ENCODE measurements at regions not wholly inside any gene's neighbourhood (a gene's known extent, or its start where the extent isn't known, plus 50 kb on each side); places are given as distances from the start of the nearest gene placed in this dataset.

DNA sequence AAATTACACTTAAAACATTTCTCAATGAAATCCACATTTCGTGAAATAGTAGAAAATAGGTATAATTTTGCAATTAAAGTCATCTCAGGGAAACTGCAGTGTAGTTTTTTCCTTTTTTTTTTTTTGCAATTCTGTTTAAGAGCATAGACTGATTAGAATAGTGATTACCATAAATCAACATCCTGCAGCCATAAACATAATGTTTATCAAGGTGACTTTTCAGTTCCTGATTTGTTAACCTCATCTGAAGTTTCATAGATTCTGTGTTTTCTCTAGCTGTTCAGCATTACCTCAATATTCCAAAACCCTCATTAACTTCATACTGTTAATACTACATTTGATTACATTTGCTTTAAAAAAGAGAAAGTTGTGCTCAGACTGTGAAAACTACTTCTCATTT lies 286.3 kb upstream of the DACH1 start:
- no peaks in the 10 kb centered on the region for H3K9me3 ChIP-seq
- H3K36me3 ChIP-seq: no peaks in the 10 kb centered on the region
- WGBS, 3 donors: 93 to 95% (median 95%) methylated on average over 1 of the region's 1 CpG
- no peaks in the 10 kb centered on the region for H3K4me1 ChIP-seq (ENCODE audit: insufficient read depth)
- H3K27ac ChIP-seq: no peak overlapping the region
- H3K4me3 ChIP-seq: no peak overlapping the region
- no peak for DNase-seq
- no peaks in the 10 kb centered on the region for H3K27me3 ChIP-seq
- TF ChIP-seq POLR2A (IDR thresholded peaks at IDR 0.05) (no peak), EP300 (IDR thresholded peaks at IDR 0.05) (no peak)
- TF ChIP-seq, protein P1, sequence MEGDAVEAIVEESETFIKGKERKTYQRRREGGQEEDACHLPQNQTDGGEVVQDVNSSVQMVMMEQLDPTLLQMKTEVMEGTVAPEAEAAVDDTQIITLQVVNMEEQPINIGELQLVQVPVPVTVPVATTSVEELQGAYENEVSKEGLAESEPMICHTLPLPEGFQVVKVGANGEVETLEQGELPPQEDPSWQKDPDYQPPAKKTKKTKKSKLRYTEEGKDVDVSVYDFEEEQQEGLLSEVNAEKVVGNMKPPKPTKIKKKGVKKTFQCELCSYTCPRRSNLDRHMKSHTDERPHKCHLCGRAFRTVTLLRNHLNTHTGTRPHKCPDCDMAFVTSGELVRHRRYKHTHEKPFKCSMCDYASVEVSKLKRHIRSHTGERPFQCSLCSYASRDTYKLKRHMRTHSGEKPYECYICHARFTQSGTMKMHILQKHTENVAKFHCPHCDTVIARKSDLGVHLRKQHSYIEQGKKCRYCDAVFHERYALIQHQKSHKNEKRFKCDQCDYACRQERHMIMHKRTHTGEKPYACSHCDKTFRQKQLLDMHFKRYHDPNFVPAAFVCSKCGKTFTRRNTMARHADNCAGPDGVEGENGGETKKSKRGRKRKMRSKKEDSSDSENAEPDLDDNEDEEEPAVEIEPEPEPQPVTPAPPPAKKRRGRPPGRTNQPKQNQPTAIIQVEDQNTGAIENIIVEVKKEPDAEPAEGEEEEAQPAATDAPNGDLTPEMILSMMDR (IDR thresholded peaks at IDR 0.05): no peak
- intact Hi-C loops (cut with DNase I): no loop called here

DNA sequence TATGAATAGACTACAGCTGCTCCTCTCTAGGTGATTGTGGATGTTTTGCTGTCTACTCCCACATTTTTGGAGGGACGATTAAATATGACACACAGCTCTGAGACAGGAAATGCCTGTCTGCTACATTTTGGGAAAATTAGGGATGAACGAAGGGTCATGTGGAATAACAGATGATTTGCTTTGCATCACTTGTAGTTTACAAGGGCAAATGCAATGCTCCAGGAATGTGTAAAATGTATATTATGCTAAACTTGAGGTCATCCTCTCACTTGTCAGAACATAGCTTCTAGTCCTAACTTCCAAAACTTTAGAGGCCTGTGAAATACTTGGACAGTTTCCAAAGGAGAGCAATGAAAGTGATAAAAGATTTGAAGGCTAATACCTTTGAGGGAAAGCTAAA lies 284.2 kb upstream of the DACH1 start:
- Histone ChIP-seq H3K36me3 (no peaks in the 10 kb centered on the region), H3K4me1 (ENCODE audit: insufficient read depth) (no peaks in the 10 kb centered on the region), H3K27me3 (no peaks in the 10 kb centered on the region), H3K27ac (no peak overlapping the region), H3K4me3 (no peak overlapping the region), H3K9me3 (no peaks in the 10 kb centered on the region)
- intact Hi-C loops (cut with DNase I): no loop called here
- WGBS, 3 donors: 4 to 10% (median 8%) methylated on average over 2 of the region's 2 CpGs
- DNase-seq: no peak
- TF ChIP-seq, protein P1 (IDR thresholded peaks at IDR 0.05): no peak
- TF ChIP-seq EP300 (IDR thresholded peaks at IDR 0.05) (no peak), POLR2A (IDR thresholded peaks at IDR 0.05) (no peak)

DNA sequence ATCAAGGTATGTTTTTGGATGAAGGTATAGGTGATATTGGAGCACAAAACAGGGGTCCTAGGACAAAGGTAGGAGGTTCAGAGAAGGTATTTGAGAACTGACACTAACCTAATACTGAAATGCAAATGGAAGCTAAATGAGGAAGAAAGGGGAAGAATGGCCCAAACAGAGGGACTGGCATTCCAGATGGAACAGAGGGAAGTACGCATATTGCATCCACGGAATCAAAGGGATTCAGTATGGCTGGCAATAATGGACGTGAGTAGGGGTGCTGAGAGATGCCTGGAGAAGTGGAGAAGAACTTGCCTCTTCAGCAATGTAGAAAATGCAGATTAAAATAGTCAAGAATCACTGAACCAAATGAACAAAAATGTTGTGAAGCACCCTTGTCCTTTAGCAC lies 283.5 kb upstream of the DACH1 start:
- WGBS, 3 donors: 89 to 92% (median 92%) methylated on average over 3 of the region's 3 CpGs
- TF ChIP-seq POLR2A (IDR thresholded peaks at IDR 0.05): no peak

DNA sequence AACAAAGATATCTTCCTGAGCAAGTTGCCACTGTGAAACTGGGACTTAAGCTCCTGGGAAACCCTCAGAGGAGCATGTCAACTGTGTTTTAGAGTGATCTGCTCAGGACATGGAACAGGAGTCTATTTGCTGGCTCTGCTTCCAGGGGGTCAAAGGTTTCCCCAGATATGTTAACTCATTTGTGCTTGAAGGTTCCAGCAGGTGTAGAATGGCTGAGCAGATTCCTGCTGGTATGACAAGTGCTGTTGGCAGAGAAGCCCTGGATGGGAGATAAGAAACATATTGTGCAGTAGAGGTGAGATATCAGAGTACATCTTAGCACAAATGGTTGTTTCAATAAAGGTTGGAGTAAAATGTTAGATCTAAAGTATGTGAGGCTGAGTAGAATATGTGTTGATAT lies 282.7 kb upstream of the DACH1 start:
- H3K27me3 ChIP-seq: no peaks in the 10 kb centered on the region
- intact Hi-C loops (cut with DNase I): no loop called here
- no peaks in the 10 kb centered on the region for H3K9me3 ChIP-seq
- no peak overlapping the region for H3K27ac ChIP-seq
- no peaks in the 10 kb centered on the region for H3K4me1 ChIP-seq (ENCODE audit: insufficient read depth)
- no peak overlapping the region for H3K4me3 ChIP-seq
- H3K36me3 ChIP-seq: no peaks in the 10 kb centered on the region
- TF ChIP-seq EP300 (IDR thresholded peaks at IDR 0.05) (no peak), POLR2A (IDR thresholded peaks at IDR 0.05) (no peak)
- TF ChIP-seq, protein P1 (IDR thresholded peaks at IDR 0.05): no peak
- no peak for DNase-seq

More for the DNA sequence above, 283.5 kb upstream of the DACH1 start:
- no peak overlapping the region for H3K4me3 ChIP-seq
- H3K27me3 ChIP-seq: no peaks in the 10 kb centered on the region
- no peak for DNase-seq
- no peaks in the 10 kb centered on the region for H3K4me1 ChIP-seq (ENCODE audit: insufficient read depth)
- H3K27ac ChIP-seq: no peak overlapping the region
- no peaks in the 10 kb centered on the region for H3K9me3 ChIP-seq
- intact Hi-C loops (cut with DNase I): no loop called here
- no peaks in the 10 kb centered on the region for H3K36me3 ChIP-seq

DNA sequence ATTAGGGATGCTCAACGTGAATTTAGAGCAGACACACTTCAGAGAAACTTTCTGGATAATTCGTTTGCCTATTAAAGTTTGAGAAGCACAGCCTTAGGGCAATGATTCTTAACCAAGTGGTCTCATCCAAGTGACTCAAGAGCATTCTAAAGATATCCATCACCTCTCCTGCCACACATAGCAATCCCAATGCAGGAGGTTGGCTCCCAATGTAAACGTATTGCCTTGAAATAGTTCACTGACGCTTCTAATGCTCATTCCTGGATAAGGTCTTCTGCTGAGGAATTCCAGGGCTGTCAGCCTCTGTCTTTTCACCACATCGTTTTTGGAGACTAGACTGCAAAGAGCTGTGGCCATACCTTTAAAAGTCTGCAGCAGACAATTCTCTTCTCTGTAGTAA lies 279.8 kb upstream of the DACH1 start:
- Histone ChIP-seq H3K36me3 (no peaks in the 10 kb centered on the region), H3K4me1 (ENCODE audit: insufficient read depth) (peaks cover 2% of the 10 kb centered on the region), H3K9me3 (no peaks in the 10 kb centered on the region), H3K4me3 (no peak overlapping the region), H3K27ac (no peak overlapping the region), H3K27me3 (no peaks in the 10 kb centered on the region)
- intact Hi-C loops (cut with DNase I): no loop called here
- no peak for TF ChIP-seq POLR2A (IDR thresholded peaks at IDR 0.05)
- TF ChIP-seq EP300 (IDR thresholded peaks at IDR 0.05): no peak
- TF ChIP-seq, protein P1 (IDR thresholded peaks at IDR 0.05): no peak
- WGBS, 3 donors: 80 to 88% (median 80%) methylated on average over 5 of the region's 5 CpGs
- no peak for DNase-seq

All from ovary (tissue), 7 donors.